Keratinocyte (primary cell): ENCODE measurements at regions not wholly inside any gene's neighbourhood (a gene's known extent, or its start where the extent isn't known, plus 50 kb on each side); places are given as distances from the start of the nearest gene placed in this dataset.

Experiments used
- CTCF ChIP-seq, 3 experiments: IDR thresholded peaks in 1 of 3; conservative IDR thresholded peaks in 1 of 3; optimal IDR thresholded peaks in 1 of 3; 2 replicates in 2 of 3; 3 replicates in 1 of 3; pipeline versions ENCODE3 to v1.5.1; 2011; ENCODE audit warnings: low read length in 3 of 3, mild to moderate bottlenecking in 3 of 3, moderate library complexity in 2 of 3, control low read depth in 1 of 3, inconsistent platforms in 1 of 3; ENCODE audit not compliant: insufficient read depth in 2 of 3; ENCODE audit errors: extremely low read depth in 1 of 3
- EZH2 ChIP-seq: IDR thresholded peaks from one replicate; pipeline ENCODE4 v1.6.1; 2012; ENCODE audit warnings: inconsistent platforms, mild to moderate bottlenecking, low read length, moderate library complexity

GRCh38 chr11:21896216-21896615, 296.7 kb upstream of the ANO5 start:
- TF ChIP-seq CTCF (optimal IDR thresholded peaks at IDR 0.05 in 1 of 3, IDR thresholded peaks at IDR 0.05 in 1 of 3, conservative IDR thresholded peaks at IDR 0.05 in 1 of 3; ENCODE audit: extremely low read depth in 1 of 3, insufficient read depth in 2 of 3, low read length in 3 of 3): no peak
- TF ChIP-seq EZH2: no peak
